HG02943 (cell line): ENCODE measurements at regions not wholly inside any gene's neighbourhood (a gene's known extent, or its start where the extent isn't known, plus 50 kb on each side); places are given as distances from the start of the nearest gene placed in this dataset.

ENCODE experiments used
- ATAC-seq: cut with Tn5 transposase; IDR thresholded peaks from one replicate; pipeline ENCODE4 v1.9.1; 2021; ENCODE audit warnings: mild to moderate bottlenecking, low read depth, moderate library complexity; ENCODE audit not compliant: unreplicated experiment

GRCh38 chr11:115778928-115779650 lies 274.9 kb upstream of the CADM1 start:
- ATAC-seq: no peak

GRCh38 chr11:115776916-115777315 lies 272.7 kb upstream of the CADM1 start:
- ATAC-seq: no peak

GRCh38 chr11:115775846-115776245 lies 271.6 kb upstream of the CADM1 start:
- no peak for ATAC-seq

- no peak for ATAC-seq
Observed at GRCh38 chr11:115774756-115775155, 270.5 kb upstream of the CADM1 start.

- ATAC-seq: no peak
Observed at GRCh38 chr11:115769891-115770290, 265.7 kb upstream of the CADM1 start.

- no peak for ATAC-seq
Observed at GRCh38 chr11:115767883-115768282, 263.7 kb upstream of the CADM1 start.

GRCh38 chr11:115767047-115767802 lies 263.0 kb upstream of the CADM1 start:
- no peak for ATAC-seq

- no peak for ATAC-seq
Observed at GRCh38 chr11:115766561-115766960, 262.3 kb upstream of the CADM1 start.

GRCh38 chr11:115765803-115766239 lies 261.6 kb upstream of the CADM1 start:
- ATAC-seq: no peak

GRCh38 chr11:115764176-115764575 lies 260.0 kb upstream of the CADM1 start:
- ATAC-seq: no peak

GRCh38 chr11:115761817-115762216 lies 257.6 kb upstream of the CADM1 start:
- ATAC-seq: no peak

GRCh38 chr11:115761348-115761747 lies 257.1 kb upstream of the CADM1 start:
- ATAC-seq: no peak

- ATAC-seq: no peak
Observed at GRCh38 chr11:115760461-115761320, 256.5 kb upstream of the CADM1 start.

- ATAC-seq: no peak
Observed at GRCh38 chr11:115759622-115760460, 255.6 kb upstream of the CADM1 start.

GRCh38 chr11:115758011-115758410 lies 253.8 kb upstream of the CADM1 start:
- no peak for ATAC-seq

- ATAC-seq: no peak
Observed at GRCh38 chr11:115751243-115752015, 247.2 kb upstream of the CADM1 start.

GRCh38 chr11:115745610-115746512 lies 241.6 kb upstream of the CADM1 start:
- no peak for ATAC-seq

- no peak for ATAC-seq
Observed at GRCh38 chr11:115745066-115745465, 240.9 kb upstream of the CADM1 start.
